ENCODE measurements at regions not wholly inside any gene's neighbourhood (a gene's known extent, or its start where the extent isn't known, plus 50 kb on each side); places are given as distances from the start of the nearest gene placed in this dataset.

DNA sequence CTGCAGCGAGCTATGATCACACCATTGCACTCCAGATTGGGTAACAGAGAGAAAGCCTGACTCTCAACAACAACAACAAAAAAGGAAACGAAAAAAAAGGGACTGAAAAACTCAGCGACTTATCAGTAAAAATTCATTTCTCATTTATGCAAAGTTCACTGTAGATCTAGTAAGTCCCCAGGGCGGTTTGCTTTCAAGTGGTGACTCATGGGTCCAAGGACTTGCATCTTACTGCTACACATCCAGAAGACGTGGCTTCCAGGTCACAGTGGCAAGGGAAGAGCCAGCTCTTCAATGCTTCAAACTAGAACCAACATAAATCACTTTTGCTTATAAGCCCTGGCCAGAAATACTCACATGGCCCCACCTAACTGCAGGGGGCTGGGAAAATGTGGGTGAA is 178.3 kb upstream of the AUTS2 start:
- Histone ChIP-seq H3K4me1 (ENCODE audit: low read length) (no peaks in the 10 kb centered on the region), H3K4me2 (ENCODE audit: low read length) (no peak overlapping the region), H3K9ac (ENCODE audit: low read length) (no peak overlapping the region), H3K27ac (ENCODE audit: low read length) (no peak overlapping the region), H2AFZ (ENCODE audit: low read depth, low read length) (no peak overlapping the region), H3K27me3 (ENCODE audit: low read depth, low read length) (no peaks in the 10 kb centered on the region), H3K4me3 (ENCODE audit: low read length) (no peak overlapping the region), H4K20me1 (ENCODE audit: insufficient read depth, low read length) (no peaks in the 10 kb centered on the region), H3K79me2 (ENCODE audit: low read length) (no peaks in the 10 kb centered on the region), H3K36me3 (replicated peaks; ENCODE audit: low read depth, low read length) (no peaks in the 10 kb centered on the region), H3K9me3 (ENCODE audit: insufficient read depth, low read length) (no peaks in the 10 kb centered on the region)
- TF ChIP-seq, protein P1, sequence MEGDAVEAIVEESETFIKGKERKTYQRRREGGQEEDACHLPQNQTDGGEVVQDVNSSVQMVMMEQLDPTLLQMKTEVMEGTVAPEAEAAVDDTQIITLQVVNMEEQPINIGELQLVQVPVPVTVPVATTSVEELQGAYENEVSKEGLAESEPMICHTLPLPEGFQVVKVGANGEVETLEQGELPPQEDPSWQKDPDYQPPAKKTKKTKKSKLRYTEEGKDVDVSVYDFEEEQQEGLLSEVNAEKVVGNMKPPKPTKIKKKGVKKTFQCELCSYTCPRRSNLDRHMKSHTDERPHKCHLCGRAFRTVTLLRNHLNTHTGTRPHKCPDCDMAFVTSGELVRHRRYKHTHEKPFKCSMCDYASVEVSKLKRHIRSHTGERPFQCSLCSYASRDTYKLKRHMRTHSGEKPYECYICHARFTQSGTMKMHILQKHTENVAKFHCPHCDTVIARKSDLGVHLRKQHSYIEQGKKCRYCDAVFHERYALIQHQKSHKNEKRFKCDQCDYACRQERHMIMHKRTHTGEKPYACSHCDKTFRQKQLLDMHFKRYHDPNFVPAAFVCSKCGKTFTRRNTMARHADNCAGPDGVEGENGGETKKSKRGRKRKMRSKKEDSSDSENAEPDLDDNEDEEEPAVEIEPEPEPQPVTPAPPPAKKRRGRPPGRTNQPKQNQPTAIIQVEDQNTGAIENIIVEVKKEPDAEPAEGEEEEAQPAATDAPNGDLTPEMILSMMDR (IDR thresholded peaks at IDR 0.05; ENCODE audit: low read depth, low read length): no peak
- TF ChIP-seq EZH2phosphoT487 (IDR thresholded peaks at IDR 0.05; ENCODE audit: low read depth): no peak

DNA sequence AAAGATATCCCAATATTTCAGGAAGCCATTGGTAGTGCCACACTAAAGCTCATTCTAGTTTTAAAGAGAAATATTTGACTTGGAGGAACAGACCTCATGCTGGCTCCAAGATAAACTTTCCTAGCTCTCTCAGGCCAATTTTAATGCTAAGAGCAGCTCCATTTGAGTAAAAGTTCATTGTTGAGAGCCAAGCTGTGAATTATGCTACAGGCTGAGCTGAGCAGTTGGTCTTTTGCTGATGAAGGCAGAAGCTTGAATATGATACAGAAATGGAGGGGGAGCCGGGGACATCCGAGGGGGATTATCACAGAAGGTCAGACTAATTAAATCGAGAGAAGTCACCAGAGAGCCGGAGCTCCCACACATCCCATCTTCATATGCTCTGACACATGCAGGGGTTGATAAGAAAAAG is 175.7 kb upstream of the AUTS2 start:
- Histone ChIP-seq H2AFZ (ENCODE audit: low read depth, low read length) (no peak overlapping the region), H3K4me3 (ENCODE audit: low read length) (no peak overlapping the region), H3K9ac (ENCODE audit: low read length) (no peak overlapping the region), H3K4me2 (ENCODE audit: low read length) (no peak overlapping the region), H3K27ac (ENCODE audit: low read length) (no peak overlapping the region), H3K27me3 (ENCODE audit: low read depth, low read length) (no peaks in the 10 kb centered on the region), H3K9me3 (ENCODE audit: insufficient read depth, low read length) (no peaks in the 10 kb centered on the region), H3K36me3 (replicated peaks; ENCODE audit: low read depth, low read length) (no peaks in the 10 kb centered on the region), H3K79me2 (ENCODE audit: low read length) (no peaks in the 10 kb centered on the region), H3K4me1 (ENCODE audit: low read length) (no peaks in the 10 kb centered on the region), H4K20me1 (ENCODE audit: insufficient read depth, low read length) (no peaks in the 10 kb centered on the region)
- TF ChIP-seq, protein P1 (IDR thresholded peaks at IDR 0.05; ENCODE audit: low read depth, low read length): no peak
- no peak for TF ChIP-seq EZH2phosphoT487 (IDR thresholded peaks at IDR 0.05; ENCODE audit: low read depth)

GRCh38 chr7:69426705-69427104 is 171.6 kb upstream of the AUTS2 start:
- H3K9me3 ChIP-seq (ENCODE audit: insufficient read depth, low read length): no peaks in the 10 kb centered on the region
- H4K20me1 ChIP-seq (ENCODE audit: insufficient read depth, low read length): no peaks in the 10 kb centered on the region
- no peak overlapping the region for H2AFZ ChIP-seq (ENCODE audit: low read depth, low read length)
- no peak overlapping the region for H3K27ac ChIP-seq (ENCODE audit: low read length)
- H3K27me3 ChIP-seq (ENCODE audit: low read depth, low read length): no peaks in the 10 kb centered on the region
- H3K79me2 ChIP-seq (ENCODE audit: low read length): no peaks in the 10 kb centered on the region
- H3K4me1 ChIP-seq (ENCODE audit: low read length): no peaks in the 10 kb centered on the region
- no peak overlapping the region for H3K4me3 ChIP-seq (ENCODE audit: low read length)
- no peak overlapping the region for H3K4me2 ChIP-seq (ENCODE audit: low read length)
- TF ChIP-seq, protein P1 (IDR thresholded peaks at IDR 0.05; ENCODE audit: low read depth, low read length): no peak
- no peak for TF ChIP-seq EZH2phosphoT487 (IDR thresholded peaks at IDR 0.05; ENCODE audit: low read depth)
- no peak overlapping the region for H3K9ac ChIP-seq (ENCODE audit: low read length)
- H3K36me3 ChIP-seq (replicated peaks; ENCODE audit: low read depth, low read length): no peaks in the 10 kb centered on the region

DNA sequence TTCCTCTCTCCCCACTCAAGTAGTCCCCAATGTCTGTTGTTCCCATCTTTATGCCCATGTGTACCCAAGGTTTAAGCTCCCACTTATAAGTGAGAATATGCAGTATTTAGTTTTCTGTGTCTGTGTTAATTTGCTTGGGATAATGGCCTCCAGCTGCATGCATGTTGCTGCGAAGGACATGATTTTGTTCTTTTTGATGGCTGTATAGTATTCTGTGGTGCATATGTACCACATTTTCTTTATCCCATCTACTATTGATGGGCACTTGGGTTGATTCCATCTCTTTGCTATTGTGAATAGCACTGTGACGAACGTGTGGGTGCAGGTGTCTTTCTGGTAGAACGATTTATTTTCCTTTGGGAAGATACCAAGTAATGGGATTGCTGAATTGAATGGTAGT is 170.2 kb upstream of the AUTS2 start:
- no peak overlapping the region for H3K27ac ChIP-seq (ENCODE audit: low read length)
- H3K27me3 ChIP-seq (ENCODE audit: low read depth, low read length): no peaks in the 10 kb centered on the region
- H2AFZ ChIP-seq (ENCODE audit: low read depth, low read length): no peak overlapping the region
- no peaks in the 10 kb centered on the region for H3K79me2 ChIP-seq (ENCODE audit: low read length)
- no peaks in the 10 kb centered on the region for H3K9me3 ChIP-seq (ENCODE audit: insufficient read depth, low read length)
- no peak overlapping the region for H3K4me3 ChIP-seq (ENCODE audit: low read length)
- no peaks in the 10 kb centered on the region for H4K20me1 ChIP-seq (ENCODE audit: insufficient read depth, low read length)
- H3K9ac ChIP-seq (ENCODE audit: low read length): no peak overlapping the region
- H3K4me1 ChIP-seq (ENCODE audit: low read length): no peaks in the 10 kb centered on the region
- no peaks in the 10 kb centered on the region for H3K36me3 ChIP-seq (replicated peaks; ENCODE audit: low read depth, low read length)
- TF ChIP-seq, protein P1 (IDR thresholded peaks at IDR 0.05; ENCODE audit: low read depth, low read length): no peak
- TF ChIP-seq EZH2phosphoT487 (IDR thresholded peaks at IDR 0.05; ENCODE audit: low read depth): no peak
- H3K4me2 ChIP-seq (ENCODE audit: low read length): no peak overlapping the region

All from OCI-LY3 (cell line).